Ovary (tissue), 7 donors: ENCODE measurements at regions not wholly inside any gene's neighbourhood (a gene's known extent, or its start where the extent isn't known, plus 50 kb on each side); places are given as distances from the start of the nearest gene placed in this dataset.
A peak's percentile ranks its signal among the peaks of the same experiment; 100 is the strongest.

Source experiments
- DNase-seq, 5 donors: peaks; one replicate each; pipeline ENCODE4 v3.0.0-alpha.2; 2019 to 2020
- H3K27ac ChIP-seq, 2 donors: fragments of 200-600 bp; one replicate each; pipeline versions ENCODE4 v1.5.1 to v1.8.0; 2019 to 2022
- H3K27me3 ChIP-seq: fragments of 200-600 bp; one replicate; pipeline ENCODE4 v1.8.0; 2022
- H3K36me3 ChIP-seq: fragments of 200-600 bp; sonication (generic); one replicate; pipeline ENCODE4 v1.5.1; 2019
- H3K4me1 ChIP-seq: one replicate; pipeline ENCODE4 v1.8.1; 2013; ENCODE audit warnings: mild to moderate bottlenecking, moderate library complexity; ENCODE audit not compliant: insufficient read depth
- H3K4me3 ChIP-seq: fragments of 200-600 bp; sonication (generic); one replicate; pipeline ENCODE4 v1.5.1; 2017
- H3K9me3 ChIP-seq, 2 donors: fragments of 200-600 bp in 1 of 2; sonication (generic) in 1 of 2; one replicate each; pipeline versions ENCODE4 v1.5.1 to v1.8.1; 2013 to 2019; ENCODE audit warnings: mild to moderate bottlenecking in 1 of 2, moderate library complexity in 1 of 2
- CTCF ChIP-seq, 3 donors: fragments of 450-650 bp in 2 of 3; fragments of 200-600 bp in 1 of 3; IDR thresholded peaks; one replicate each; pipeline versions ENCODE4 v1.5.1 to v1.8.0; 2016 to 2022; ENCODE audit warnings: antibody characterized with exemption in 3 of 3, mild to moderate bottlenecking in 1 of 3
- EP300 ChIP-seq: sonication (generic); formaldehyde crosslinking; IDR thresholded peaks from one replicate; pipeline ENCODE4 v1.6.1; 2017; ENCODE audit warnings: antibody characterized with exemption
- POLR2A ChIP-seq: fragments of 450-650 bp; IDR thresholded peaks from one replicate; pipeline ENCODE4 v1.6.1; 2017; ENCODE audit warnings: antibody characterized with exemption, mild to moderate bottlenecking, moderate library complexity
- WGBS, 3 donors: extraction: QIAGEN DNeasy Blood & Tissue Kit in 1 of 3; methylation state at CpG; one replicate each; pipeline versions ENCODE4 v1.1.5 to v1.1.7; 2013 to 2017; 5-methylcytosine and 5-hydroxymethylcytosine counted together
- intact Hi-C, 4 donors: fragments of 100-400 bp; cut with DNase I; formaldehyde crosslinking; loops; one replicate each; pipeline versions ENCODE4 v1.11.0 to v1.15.1; 2022 to 2023
- donor health status: DM: no; HTN: no; CAD: no; lungs with moderate emphysema.
- donor health status: DM: no; HTN: no; CAD: no.
- donor health status: Bipolar disorder and iron deficiency.
- donor health status: DM: no; HTN: no; CAD: no.
- donor health status: DM: yes; HTN: yes; CAD: no.

GRCh38 chr6:81465859-81466258, 286.6 kb downstream of the TENT5A start:
- Histone ChIP-seq H3K4me3 (no peak overlapping the region), H3K9me3 (no peaks in the 10 kb centered on the region), H3K4me1 (no peaks in the 10 kb centered on the region), H3K36me3 (no peaks in the 10 kb centered on the region), H3K27me3 (no peaks in the 10 kb centered on the region), H3K27ac (no peak overlapping the region)
- intact Hi-C loops: no loop called here
- no peak for DNase-seq
- TF ChIP-seq EP300 (no peak), CTCF (IDR thresholded peaks at IDR 0.05) (no peak), POLR2A (no peak)

- Histone ChIP-seq H3K27ac (no peak overlapping the region), H3K4me3 (no peak overlapping the region), H3K9me3 (no peaks in the 10 kb centered on the region), H3K36me3 (no peaks in the 10 kb centered on the region), H3K4me1 (no peaks in the 10 kb centered on the region), H3K27me3 (no peaks in the 10 kb centered on the region)
- 40 to 57% (median 53%) methylated on average over 2 of the region's 2 CpGs for WGBS, 3 donors
- TF ChIP-seq CTCF (IDR thresholded peaks at IDR 0.05) (no peak), EP300 (no peak), POLR2A (no peak)
- DNase-seq: no peak
- intact Hi-C loops: no loop called here
These were observed 296.1 kb downstream of the TENT5A start for GRCh38 chr6:81456416-81456815.

GRCh38 chr6:81455641-81456040, 296.8 kb downstream of the TENT5A start:
- H3K4me3 ChIP-seq: no peak overlapping the region
- no peak overlapping the region for H3K27ac ChIP-seq
- H3K36me3 ChIP-seq: no peaks in the 10 kb centered on the region
- DNase-seq: no peak
- no peaks in the 10 kb centered on the region for H3K9me3 ChIP-seq
- intact Hi-C loops: no loop called here
- no peaks in the 10 kb centered on the region for H3K27me3 ChIP-seq
- TF ChIP-seq EP300 (no peak), POLR2A (no peak), CTCF (IDR thresholded peaks at IDR 0.05) (no peak)
- H3K4me1 ChIP-seq: no peaks in the 10 kb centered on the region
- WGBS, 3 donors: 17 to 32% (median 24%) methylated on average over 1 of the region's 1 CpG

GRCh38 chr6:81451787-81452186, 300.7 kb downstream of the TENT5A start:
- H3K27ac ChIP-seq: no peak overlapping the region
- H3K9me3 ChIP-seq: no peaks in the 10 kb centered on the region
- H3K27me3 ChIP-seq: no peaks in the 10 kb centered on the region
- peaks cover 2% of the 10 kb centered on the region for H3K4me1 ChIP-seq
- no peak overlapping the region for H3K4me3 ChIP-seq
- DNase-seq: peak in 2 of 5 donors; percentile 11 to 21
- TF ChIP-seq EP300 (no peak), POLR2A (no peak), CTCF (IDR thresholded peaks at IDR 0.05) (no peak)
- H3K36me3 ChIP-seq: no peaks in the 10 kb centered on the region
- WGBS, 3 donors: 27 to 48% (median 36%) methylated on average over 2 of the region's 2 CpGs
- intact Hi-C loops: no loop called here

GRCh38 chr6:81450180-81450579, 302.3 kb downstream of the TENT5A start:
- WGBS, 3 donors: 61 to 73% (median 67%) methylated on average over 2 of the region's 2 CpGs
- DNase-seq: no peak
- intact Hi-C loops: no loop called here

More at GRCh38 chr6:81450180-81450579, 302.3 kb downstream of the TENT5A start:
- Histone ChIP-seq H3K4me1 (peaks cover 2% of the 10 kb centered on the region), H3K9me3 (no peaks in the 10 kb centered on the region), H3K4me3 (no peak overlapping the region), H3K36me3 (no peaks in the 10 kb centered on the region), H3K27ac (no peak overlapping the region), H3K27me3 (no peaks in the 10 kb centered on the region)
- TF ChIP-seq POLR2A (no peak), CTCF (IDR thresholded peaks at IDR 0.05) (no peak), EP300 (no peak)
